ENCODE measurements at regions not wholly inside any gene's neighbourhood (a gene's known extent, or its start where the extent isn't known, plus 50 kb on each side); places are given as distances from the start of the nearest gene placed in this dataset.

DNA sequence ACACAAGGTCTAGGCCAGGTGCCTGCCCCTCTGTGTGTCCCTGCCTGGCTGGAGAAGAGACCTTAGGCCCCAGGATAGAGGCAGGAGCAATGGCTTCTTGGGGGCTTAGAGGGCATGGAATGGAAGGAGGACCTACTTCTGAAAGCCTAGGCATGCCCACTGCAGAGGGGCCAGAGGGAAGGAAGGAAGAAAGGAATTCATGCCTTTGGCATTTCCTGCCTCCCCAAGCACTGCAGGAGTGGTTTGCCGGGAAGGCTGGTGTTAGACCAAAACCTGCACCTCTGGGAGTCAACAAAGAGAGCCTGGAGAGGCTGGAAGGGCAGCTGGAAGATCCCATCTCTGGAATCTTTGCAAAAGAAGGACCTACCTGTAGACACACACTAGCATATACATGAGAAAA, 50.7 kb upstream of the KCNE2 start:
- H3K9me3 ChIP-seq, result no peaks in the 10 kb centered on the region
- DNase-seq, result no peak
- no peaks in the 10 kb centered on the region for H3K27me3 ChIP-seq
- H3K4me1 ChIP-seq, result no peaks in the 10 kb centered on the region
- H3K36me3 ChIP-seq, result no peaks in the 10 kb centered on the region
- no peak overlapping the region for H3K4me3 ChIP-seq
- no peak overlapping the region for H3K27ac ChIP-seq
- TF ChIP-seq, protein P1, sequence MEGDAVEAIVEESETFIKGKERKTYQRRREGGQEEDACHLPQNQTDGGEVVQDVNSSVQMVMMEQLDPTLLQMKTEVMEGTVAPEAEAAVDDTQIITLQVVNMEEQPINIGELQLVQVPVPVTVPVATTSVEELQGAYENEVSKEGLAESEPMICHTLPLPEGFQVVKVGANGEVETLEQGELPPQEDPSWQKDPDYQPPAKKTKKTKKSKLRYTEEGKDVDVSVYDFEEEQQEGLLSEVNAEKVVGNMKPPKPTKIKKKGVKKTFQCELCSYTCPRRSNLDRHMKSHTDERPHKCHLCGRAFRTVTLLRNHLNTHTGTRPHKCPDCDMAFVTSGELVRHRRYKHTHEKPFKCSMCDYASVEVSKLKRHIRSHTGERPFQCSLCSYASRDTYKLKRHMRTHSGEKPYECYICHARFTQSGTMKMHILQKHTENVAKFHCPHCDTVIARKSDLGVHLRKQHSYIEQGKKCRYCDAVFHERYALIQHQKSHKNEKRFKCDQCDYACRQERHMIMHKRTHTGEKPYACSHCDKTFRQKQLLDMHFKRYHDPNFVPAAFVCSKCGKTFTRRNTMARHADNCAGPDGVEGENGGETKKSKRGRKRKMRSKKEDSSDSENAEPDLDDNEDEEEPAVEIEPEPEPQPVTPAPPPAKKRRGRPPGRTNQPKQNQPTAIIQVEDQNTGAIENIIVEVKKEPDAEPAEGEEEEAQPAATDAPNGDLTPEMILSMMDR (IDR thresholded peaks at IDR 0.05), result no peak
- no peak for TF ChIP-seq POLR2A (IDR thresholded peaks at IDR 0.05)
- intact Hi-C loops (cut with DNase I; ENCODE audit: low total_unique reads), result no loop called here

Measured in uterus (tissue), 3 donors.